ENCODE measurements at regions not wholly inside any gene's neighbourhood (a gene's known extent, or its start where the extent isn't known, plus 50 kb on each side); places are given as distances from the start of the nearest gene placed in this dataset.

DNA sequence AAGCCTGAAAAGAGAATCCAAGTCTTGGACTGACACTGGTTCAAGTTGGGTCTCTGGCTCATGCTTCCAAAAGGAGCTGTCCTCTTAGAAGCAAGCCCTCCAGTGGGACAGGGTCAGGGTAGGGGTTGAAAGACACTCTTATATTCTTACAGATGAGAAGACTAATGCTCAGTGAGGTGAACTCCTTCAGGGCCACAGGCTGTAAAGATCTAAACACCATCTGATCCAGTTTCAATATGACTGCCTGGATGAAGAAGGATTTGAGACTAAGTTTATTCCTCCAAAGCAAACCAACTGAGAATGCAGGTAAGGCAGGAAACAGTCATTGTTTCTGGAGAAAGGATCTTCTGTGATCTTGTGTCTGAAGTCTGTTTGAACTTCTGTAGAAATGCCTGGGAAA, 99.0 kb upstream of the TAB2 start:
- TF ChIP-seq POLR2A (IDR thresholded peaks at IDR 0.05) (no peak), CTCF (IDR thresholded peaks at IDR 0.05) (no peak)
